ENCODE measurements at regions not wholly inside any gene's neighbourhood (a gene's known extent, or its start where the extent isn't known, plus 50 kb on each side); places are given as distances from the start of the nearest gene placed in this dataset.
A peak's percentile ranks its signal among the peaks of the same experiment; 100 is the strongest.

- TF ChIP-seq, protein P1, sequence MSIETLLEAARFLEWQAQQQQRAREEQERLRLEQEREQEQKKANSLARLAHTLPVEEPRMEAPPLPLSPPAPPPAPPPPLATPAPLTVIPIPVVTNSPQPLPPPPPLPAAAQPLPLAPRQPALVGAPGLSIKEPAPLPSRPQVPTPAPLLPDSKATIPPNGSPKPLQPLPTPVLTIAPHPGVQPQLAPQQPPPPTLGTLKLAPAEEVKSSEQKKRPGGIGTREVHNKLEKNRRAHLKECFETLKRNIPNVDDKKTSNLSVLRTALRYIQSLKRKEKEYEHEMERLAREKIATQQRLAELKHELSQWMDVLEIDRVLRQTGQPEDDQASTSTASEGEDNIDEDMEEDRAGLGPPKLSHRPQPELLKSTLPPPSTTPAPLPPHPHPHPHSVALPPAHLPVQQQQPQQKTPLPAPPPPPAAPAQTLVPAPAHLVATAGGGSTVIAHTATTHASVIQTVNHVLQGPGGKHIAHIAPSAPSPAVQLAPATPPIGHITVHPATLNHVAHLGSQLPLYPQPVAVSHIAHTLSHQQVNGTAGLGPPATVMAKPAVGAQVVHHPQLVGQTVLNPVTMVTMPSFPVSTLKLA (conservative IDR thresholded peaks at IDR 0.05), result peak; percentile 19 to 21; a peak in 1 of 4 replicates
- TF ChIP-seq CBX3 (IDR thresholded peaks at IDR 0.05; ENCODE audit: borderline replicate concordance in 1 of 2, low read length in 2 of 2) (no peak), EZH2 (IDR thresholded peaks at IDR 0.05; ENCODE audit: borderline replicate concordance, low read depth, low read length) (no peak), TGIF2 (CRISPR knock-in tag; IDR thresholded peaks at IDR 0.05) (no peak), MTA3 (IDR thresholded peaks at IDR 0.05; ENCODE audit: borderline replicate concordance) (no peak), HDAC6 (IDR thresholded peaks at IDR 0.05; ENCODE audit: low read depth, low read length) (no peak), ARID1B (IDR thresholded peaks at IDR 0.05) (no peak), NR4A1 (CRISPR knock-in tag; IDR thresholded peaks at IDR 0.05) (no peak), NR4A1 (tag; IDR thresholded peaks at IDR 0.05) (no peak), CTBP1 (IDR thresholded peaks at IDR 0.05; ENCODE audit: borderline replicate concordance) (peak; percentile 58; the same call in 1 of the 2 replicates), RERE (CRISPR knock-in tag; IDR thresholded peaks at IDR 0.05; ENCODE audit: borderline replicate concordance) (no peak), RBM39 (optimal IDR thresholded peaks at IDR 0.05; ENCODE audit: low read depth, low read length) (no peak), MCM3 (IDR thresholded peaks at IDR 0.05) (no peak), UBTF (IDR thresholded peaks at IDR 0.05; ENCODE audit: borderline replicate concordance in 1 of 2, low read depth in 2 of 2, low read length in 2 of 2) (no peak), ZFP91 (CRISPR knock-in tag; IDR thresholded peaks at IDR 0.05) (no peak), RBM22 (IDR thresholded peaks at IDR 0.05; ENCODE audit: low read depth, low read length, poor library complexity, severe bottlenecking) (no peak)
These were observed 970.2 kb upstream of the COX7C start (continued) for GRCh38 chr5:85647349-85648127.
